AG08395 (cell line): ENCODE measurements at regions not wholly inside any gene's neighbourhood (a gene's known extent, or its start where the extent isn't known, plus 50 kb on each side); places are given as distances from the start of the nearest gene placed in this dataset.
"Not testable (repeated sequence)": the region's sequence is repeated elsewhere in the genome, so short reads cannot be mapped to it uniquely, and the experiment has no call there.

ENCODE experiments used
- DNase-seq: peaks from one replicate; pipeline ENCODE4 v3.0.0; 2012; ENCODE audit warnings: mixed read lengths, low spot score

DNA sequence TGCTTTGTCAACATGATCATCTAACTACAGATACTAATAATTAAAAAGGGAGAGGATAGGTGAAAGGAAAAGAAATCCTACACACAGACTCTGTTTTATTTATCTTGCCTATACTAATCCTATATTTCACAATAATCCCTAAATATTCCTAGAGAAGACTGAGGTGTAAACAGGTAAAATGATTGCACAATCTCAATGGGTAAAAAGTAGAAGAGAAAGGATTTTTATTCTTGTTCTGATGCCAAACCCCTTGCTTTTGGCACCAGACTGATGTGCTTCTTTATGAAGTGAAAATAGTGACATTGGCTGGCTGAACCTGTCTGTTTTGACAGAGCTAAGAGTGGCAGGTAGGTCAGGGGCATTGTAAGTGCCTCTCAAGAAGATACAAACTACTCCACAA, 101.9 kb upstream of the ZPLD1 start:
- DNase-seq = no peak

DNA sequence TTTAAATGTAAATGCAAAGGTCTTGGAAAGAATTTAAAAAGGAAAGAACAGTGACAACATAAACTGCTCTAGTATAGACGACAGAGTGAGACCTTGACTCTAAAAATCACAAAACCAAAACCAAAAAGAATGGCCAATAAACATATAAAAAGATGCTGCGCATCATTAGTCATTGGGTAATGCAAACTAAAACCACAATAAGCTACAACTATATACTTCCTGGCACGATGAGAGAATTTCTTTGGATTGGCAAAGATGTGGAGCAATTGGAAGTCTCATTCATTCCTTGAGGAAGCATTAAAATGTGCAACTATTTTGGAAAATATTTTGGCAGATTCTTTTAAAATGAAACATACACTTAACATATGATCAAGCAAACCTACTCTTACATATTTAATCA, 98.7 kb upstream of the ZPLD1 start:
- DNase-seq = no peak

DNA sequence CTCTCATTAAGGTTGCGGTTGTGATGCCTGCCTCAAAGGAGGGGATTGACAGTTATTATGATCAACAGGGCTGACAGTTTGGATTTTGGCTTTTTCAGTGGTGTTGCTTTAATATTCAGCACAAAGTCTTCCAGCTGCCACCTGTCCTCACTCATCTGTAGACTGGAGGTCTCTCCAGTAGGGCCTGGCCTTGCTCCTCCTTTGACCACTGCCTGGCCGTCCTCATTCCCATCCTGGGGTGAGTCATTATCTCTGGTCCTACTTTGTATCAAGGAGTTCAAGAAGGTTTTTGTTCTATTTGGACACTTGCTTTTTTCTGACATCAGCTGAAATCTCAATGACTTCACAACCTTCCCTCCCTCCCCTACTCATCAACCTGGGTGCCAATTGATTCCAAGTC, 95.1 kb upstream of the ZPLD1 start:
- DNase-seq = no peak

DNA sequence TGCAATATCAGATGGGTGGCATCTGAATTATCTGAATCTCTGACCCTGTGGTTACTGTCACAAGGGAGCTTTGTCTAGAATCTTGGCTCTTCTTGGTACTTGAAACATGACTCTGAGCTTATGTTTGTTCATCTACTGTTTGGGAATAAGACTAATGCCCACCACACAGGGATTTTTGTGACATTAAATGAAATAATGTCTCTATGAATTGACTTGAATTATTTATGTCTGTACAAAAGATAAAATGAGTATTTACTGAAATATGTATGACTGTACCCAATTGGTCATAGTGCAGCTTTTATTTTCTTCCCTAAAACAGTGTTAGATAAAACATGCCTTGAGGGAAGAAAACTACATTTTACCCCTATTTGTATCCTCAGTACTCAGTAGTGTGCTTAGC, 87.9 kb upstream of the ZPLD1 start:
- DNase-seq = no peak

DNA sequence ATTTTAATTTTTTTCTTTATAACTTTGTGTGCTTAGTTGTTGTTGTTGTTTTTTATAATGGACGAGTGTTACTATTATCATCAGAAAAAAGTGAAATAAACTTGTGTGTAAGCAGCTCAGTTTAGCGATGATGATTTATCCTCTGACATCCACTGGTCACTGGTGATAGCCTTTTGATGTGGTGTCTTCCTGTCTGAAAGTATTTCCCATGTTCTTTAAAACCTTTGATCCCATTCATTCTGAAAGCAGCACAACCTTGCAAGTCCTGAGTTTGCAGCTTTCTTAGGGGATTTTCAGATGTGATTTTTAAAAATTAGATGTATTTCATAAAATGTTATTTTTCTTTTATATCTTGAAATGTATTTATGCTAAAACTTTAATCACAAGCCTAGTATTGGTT, 85.9 kb upstream of the ZPLD1 start:
- DNase-seq = no peak

DNA sequence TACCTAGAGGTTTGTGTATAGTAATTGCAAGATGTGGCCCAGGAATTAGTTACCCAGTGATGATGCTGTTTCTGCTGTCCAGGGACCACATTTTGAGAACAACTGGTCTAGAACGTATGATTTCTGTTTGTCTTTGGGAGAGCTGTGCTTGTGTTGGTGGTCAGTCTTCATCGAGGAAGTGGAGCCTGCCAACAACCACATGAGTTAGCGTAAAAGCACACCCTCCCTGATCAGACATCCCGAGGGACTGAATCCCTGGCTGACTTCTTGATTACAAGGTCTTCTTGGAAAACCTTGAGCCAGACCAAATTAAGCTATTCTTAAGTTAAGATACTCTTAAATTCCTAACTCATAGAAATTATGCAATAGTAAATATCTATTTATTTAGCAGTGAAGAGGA, 81.7 kb upstream of the ZPLD1 start:
- DNase-seq = no peak

DNA sequence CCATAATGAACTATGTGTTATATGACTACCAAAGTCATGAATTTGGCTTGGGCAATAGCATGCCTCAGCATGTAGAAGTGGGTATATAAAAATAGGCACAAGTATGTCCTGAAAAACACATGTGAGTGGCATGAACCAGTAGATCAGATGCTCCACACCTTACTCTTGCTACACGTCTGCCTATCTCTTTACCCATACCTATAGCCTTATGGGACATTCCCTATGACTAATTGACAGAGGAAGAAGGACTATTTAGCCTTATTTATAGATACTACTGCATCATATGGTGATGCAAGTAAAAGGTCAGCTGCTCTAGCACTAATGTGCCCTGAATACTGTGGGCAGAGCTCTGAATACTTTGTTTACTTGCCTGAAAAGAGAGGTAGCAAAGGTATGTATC, 81.0 kb upstream of the ZPLD1 start:
- no peak for DNase-seq

DNA sequence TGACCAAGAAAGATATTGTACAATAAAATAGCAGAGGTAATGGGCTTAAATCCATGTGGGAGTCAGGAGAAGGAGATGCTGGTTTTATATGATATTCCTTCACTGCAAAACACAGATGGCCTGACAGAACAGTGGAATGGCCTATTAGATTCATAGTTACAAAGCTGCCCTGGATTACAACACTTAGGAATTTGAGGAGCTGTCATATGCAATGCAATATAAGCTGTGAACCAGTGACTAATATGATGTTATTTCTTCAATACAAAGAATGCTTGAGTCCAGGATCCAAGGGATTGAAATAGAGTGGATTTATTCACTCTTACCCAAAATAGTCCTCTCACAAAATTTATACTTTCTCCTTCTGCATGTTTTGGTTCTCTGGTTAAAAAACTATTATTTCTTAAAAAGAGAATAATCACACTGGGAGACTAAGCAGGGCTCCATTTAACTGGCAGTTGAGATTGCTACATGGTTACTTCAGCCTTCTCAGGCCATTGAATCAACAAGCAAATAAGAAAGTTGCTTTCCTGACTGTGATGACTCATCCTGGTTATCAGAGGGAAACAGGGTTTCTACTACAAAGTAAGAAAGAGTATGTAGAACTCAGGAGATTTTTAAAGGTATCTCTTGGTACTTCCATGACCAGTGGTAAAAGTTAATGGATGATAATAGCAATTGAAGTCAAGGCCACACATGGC, 79.8 kb upstream of the ZPLD1 start:
- no peak for DNase-seq

DNA sequence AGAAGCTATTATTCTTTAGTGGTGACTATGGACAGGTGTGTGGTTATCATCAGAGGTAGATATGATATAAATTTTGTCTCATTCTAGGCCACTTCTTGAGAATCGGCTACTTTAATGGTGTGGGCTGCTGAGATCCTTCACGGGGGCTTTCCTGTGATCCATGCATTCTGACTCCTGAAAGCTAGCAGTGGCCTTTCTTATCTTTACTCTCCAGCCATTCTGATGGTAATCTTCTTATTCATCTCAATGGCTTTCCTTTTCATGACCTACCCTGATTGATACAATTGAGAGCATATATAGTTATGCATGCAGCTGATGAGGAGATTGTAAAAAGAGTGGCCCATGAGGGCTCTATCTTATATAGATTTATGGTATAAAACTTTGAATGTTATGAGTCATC, 78.3 kb upstream of the ZPLD1 start:
- DNase-seq = no peak

DNA sequence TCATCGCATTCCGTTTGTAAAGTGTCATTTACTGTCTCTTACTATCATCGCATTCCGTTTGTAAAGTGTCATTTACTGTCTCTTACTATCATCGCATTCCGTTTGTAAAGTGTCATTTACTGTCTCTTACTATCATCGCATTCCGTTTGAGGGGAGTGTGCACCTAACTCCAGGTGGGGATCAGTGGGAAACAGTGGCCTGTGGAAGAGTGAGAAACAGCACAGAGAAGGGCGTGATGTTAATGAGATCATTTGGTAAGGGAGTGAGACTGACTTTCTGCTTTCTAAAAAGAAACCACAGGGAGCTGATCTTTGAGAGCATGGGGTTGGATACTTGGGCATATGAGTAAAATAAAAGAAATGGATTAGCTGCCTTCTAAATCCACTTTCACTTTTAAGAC, 77.5 kb upstream of the ZPLD1 start:
- DNase-seq = not testable (repeated sequence)

DNA sequence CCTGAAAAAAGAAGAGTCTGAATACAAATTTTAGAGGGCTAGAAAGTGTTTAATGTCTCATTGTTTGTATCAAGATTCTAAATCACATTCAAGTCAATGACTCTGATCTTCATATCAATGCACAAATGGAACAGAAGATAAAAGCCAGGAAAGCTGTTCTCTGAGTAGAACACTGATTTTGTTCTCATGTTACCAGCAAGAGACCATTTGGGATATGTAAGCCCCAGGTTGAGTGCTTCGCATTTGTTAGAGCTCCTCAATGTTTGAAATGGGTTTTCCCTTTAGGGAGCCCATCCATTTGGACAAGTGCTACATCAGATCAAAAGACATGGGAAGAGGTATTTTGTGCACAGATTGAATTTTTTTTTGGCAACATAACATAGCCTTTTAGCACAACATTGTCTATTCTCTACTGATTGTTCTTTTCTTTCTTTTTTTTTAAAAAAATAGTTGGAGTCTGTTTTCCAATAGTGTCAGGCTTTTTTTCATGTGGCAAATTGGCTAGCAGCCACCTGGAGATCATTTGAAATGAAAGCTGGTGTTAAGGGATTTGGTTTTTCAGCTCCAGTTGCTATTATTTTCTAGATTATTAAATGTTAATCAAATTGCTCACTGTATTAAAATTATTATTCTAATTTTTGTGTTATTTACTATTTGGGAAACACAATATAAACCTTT, 74.5 kb upstream of the ZPLD1 start:
- no peak for DNase-seq

DNA sequence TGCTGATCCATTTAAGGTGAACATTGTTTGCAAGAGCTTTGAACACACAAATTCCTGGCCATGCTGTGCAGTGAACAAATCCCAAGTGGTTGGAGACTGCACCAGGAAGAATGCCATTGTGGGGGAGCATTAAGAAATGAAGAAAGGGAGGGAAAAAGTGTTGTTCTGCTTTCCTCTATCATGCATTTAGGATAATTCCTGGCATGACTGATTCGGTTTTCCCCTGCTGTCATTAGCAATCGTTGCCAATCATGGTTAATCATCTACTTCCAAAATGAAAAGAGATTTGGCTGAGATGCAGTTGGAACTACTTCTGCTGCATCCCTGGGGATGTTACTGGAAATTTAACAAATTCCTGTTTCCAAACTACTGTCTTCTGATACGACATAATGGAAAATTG, 73.7 kb upstream of the ZPLD1 start:
- no peak for DNase-seq

DNA sequence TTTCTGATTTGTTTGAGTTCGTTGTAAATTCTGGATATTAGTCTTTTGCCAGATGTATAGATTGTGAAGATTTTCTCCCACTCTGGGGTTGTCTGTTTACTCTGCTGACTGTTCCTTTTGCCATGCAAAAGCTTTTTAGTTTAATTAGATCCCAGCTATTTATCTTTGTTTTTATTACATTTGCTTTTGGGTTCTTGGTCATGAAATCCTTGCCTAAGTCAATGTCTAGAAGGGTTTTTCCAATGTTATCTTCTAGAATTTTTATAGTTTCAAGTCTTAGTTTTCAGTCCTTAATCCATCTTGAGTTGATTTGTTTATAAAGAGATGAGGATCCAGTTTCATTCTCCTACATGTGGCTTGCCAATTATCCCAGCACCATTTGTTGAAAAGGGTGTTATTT, 68.7 kb upstream of the ZPLD1 start:
- not testable (repeated sequence) for DNase-seq

DNA sequence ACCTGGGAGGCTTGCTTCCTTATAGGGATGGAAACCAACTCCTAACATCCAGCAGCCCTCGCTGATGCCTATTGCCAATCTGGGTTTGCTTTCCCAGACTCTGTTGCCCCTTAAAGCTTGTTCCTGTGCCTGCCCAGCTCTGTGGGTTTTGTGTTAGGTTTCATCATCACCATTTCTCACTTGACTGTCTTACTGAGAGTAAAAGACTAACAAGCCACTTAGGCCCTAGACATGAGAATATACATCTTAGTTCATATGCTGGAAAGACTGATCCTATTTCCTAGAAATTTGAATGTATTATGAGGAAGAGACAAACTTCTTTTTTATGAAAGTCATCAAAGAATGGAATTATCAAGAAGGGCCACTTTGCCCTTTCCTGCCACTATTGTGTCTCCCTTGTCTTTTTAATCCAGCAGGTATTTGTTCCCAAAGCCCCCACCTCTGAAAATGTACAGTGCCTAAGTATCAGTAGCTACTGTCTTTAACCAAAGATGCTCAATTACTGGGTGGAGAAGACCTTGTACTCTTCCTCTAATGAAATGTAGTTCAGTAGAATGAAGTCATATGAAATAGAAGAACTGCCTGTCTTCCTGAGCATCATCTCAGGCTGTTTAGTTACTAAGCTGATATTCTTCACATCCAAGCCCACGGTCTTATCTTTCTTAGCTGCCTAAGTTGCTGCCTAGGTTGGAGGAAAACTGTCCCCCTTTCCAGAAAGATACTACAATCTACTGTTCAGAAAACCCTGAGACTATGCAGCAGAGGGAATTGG, 59.8 kb upstream of the ZPLD1 start:
- no peak for DNase-seq

DNA sequence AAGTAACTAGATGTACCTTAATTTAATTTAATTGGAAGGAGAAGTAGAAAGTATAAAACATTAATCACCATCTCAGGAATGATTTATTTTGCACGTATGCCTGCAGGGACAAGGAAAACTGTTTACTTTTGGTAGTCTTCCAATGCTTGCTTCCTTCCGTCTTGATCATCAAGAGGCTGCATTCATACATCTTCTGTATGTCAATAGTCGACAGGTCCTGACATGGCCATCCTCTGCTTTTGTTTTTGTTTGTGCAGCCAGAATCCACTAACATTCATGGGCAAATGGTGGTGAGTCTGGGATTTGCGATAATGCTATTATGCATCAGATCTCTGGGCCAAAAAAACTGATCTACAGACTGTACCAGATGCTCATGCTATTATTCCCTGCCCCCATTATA, 56.6 kb upstream of the ZPLD1 start:
- DNase-seq = no peak

DNA sequence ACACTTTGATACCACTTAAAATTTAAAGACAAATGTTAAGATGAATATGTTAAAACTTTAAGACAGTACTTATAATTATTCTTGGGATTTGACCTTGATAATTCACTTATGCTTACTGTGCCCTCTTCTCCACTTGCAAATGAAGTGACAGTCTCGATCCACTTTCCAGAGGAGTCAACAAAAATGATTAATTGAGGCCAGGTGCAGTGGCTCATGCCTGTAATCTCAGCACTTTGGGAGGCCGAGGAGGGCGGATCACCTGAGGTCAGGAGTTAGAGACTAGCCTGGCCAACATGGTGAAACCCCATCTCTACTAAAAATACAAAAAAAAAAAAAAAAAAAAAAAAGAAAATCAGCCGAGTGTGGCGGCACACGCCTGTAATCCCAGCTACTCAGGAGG, 52.6 kb upstream of the ZPLD1 start:
- not testable (repeated sequence) for DNase-seq
